ENCODE measurements at regions not wholly inside any gene's neighbourhood (a gene's known extent, or its start where the extent isn't known, plus 50 kb on each side); places are given as distances from the start of the nearest gene placed in this dataset.
A peak's percentile ranks its signal among the peaks of the same experiment; 100 is the strongest.

DNA sequence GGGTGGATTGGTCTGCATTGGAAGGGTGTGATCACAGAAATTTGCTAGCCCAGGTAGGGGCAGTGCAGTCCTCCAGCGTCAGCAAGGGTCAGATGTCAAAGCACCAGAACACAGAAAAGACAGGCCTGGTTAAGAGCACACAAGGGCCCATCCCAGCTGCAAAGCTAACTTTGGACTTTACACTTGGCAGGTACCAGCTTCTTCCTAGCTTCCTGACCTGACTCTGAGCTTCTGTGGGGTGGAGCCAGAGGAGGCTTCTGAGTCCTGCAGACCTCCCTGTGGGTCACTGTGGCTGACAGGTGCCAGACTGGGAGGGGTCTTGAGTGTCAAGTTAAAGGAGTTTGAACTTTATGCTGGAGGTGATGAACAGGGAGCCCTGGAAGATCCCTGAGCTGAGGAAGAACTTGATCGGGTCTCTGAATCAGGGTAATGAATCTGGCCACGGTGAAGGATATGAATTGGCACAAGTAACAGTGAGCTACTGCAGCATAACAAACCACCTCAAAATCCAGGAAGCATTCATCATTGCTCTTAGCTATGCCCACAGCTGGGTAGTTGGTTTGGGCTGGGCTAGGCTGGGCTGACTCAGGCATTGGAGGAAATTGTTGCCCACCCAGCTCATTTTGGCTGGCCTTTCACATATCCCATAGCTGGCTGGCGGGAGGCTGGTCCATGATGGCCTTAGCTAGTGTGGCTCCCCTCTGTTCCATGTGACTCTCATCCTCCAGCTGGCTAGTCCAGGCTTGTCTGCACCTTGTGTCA is 63.4 kb downstream of the BARX1 start:
- TF ChIP-seq POLR2AphosphoS5 (IDR thresholded peaks at IDR 0.05): no peak
- TF ChIP-seq, protein P1, sequence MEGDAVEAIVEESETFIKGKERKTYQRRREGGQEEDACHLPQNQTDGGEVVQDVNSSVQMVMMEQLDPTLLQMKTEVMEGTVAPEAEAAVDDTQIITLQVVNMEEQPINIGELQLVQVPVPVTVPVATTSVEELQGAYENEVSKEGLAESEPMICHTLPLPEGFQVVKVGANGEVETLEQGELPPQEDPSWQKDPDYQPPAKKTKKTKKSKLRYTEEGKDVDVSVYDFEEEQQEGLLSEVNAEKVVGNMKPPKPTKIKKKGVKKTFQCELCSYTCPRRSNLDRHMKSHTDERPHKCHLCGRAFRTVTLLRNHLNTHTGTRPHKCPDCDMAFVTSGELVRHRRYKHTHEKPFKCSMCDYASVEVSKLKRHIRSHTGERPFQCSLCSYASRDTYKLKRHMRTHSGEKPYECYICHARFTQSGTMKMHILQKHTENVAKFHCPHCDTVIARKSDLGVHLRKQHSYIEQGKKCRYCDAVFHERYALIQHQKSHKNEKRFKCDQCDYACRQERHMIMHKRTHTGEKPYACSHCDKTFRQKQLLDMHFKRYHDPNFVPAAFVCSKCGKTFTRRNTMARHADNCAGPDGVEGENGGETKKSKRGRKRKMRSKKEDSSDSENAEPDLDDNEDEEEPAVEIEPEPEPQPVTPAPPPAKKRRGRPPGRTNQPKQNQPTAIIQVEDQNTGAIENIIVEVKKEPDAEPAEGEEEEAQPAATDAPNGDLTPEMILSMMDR (IDR thresholded peaks at IDR 0.05): no peak
- TF ChIP-seq POLR2A (IDR thresholded peaks at IDR 0.05): no peak
- no peaks in the 10 kb centered on the region for H3K27me3 ChIP-seq (replicated peaks; ENCODE audit: insufficient read depth)
- no peaks in the 10 kb centered on the region for H3K9me3 ChIP-seq
- peak; percentile 0 for DNase-seq (ENCODE audit: low spot score)
- H3K36me3 ChIP-seq: no peaks in the 10 kb centered on the region
- WGBS: 86% methylated on average over 4 of the region's 4 CpGs
- no peak overlapping the region for H3K27ac ChIP-seq
- intact Hi-C loops (cut with DNase I): no loop called here
- H3K4me3 ChIP-seq: no peak overlapping the region
- H3K4me1 ChIP-seq (replicated peaks): no peaks in the 10 kb centered on the region

DNA sequence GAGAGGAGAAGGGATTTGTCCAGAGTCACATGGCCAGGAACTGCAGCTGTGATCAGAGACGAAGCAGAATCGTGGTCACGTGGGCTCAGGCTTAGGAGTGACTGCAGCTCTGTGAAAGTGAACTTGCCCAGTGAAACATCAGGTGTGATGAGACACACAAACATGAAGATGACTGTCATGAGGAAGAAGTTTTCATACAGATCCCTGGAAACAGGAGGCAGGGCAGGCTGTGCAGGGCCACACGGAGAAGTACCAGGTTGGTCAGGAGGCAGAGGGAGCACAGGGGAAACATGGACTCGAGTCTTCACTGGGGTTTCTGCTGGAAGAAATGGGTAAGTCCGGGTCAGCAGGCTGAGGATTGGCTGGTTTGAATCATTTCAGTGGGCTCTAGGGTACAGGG is 64.1 kb downstream of the BARX1 start:
- intact Hi-C loops (cut with DNase I): no loop called here
- TF ChIP-seq POLR2AphosphoS5 (IDR thresholded peaks at IDR 0.05) (no peak), POLR2A (IDR thresholded peaks at IDR 0.05) (no peak)
- TF ChIP-seq, protein P1 (IDR thresholded peaks at IDR 0.05): no peak
- 85% methylated on average over 6 of the region's 6 CpGs for WGBS
- no peaks in the 10 kb centered on the region for H3K36me3 ChIP-seq
- no peak overlapping the region for H3K27ac ChIP-seq
- no peaks in the 10 kb centered on the region for H3K27me3 ChIP-seq (replicated peaks; ENCODE audit: insufficient read depth)
- no peak overlapping the region for H3K4me3 ChIP-seq
- no peaks in the 10 kb centered on the region for H3K9me3 ChIP-seq
- H3K4me1 ChIP-seq (replicated peaks): no peaks in the 10 kb centered on the region
- DNase-seq (ENCODE audit: low spot score): peak; percentile 2

DNA sequence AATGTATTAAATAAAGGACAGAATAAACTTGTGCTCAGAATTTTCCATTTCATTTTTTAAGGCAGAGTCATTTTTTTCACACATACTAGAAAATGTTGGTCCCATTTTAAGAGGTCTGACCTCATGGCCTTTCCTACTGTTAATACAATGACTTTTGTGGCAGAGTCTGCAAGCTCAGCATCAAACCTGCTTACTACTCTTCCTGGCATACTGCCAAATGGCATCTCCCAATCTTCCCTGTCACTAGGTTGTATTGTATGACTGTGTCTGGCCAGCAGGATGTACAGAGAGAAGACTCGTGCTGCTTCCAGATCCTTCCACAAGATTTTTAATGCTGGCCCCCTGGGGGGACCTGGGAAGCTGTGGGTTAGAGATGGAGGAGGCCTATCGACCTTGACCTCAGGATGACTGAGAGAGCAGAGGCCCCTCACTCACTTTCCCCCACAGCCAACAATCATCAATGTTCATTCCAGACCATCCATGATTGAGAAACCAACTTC is 64.7 kb downstream of the BARX1 start:
- Histone ChIP-seq H3K27me3 (replicated peaks; ENCODE audit: insufficient read depth) (no peaks in the 10 kb centered on the region), H3K4me3 (no peak overlapping the region), H3K27ac (no peak overlapping the region), H3K36me3 (no peaks in the 10 kb centered on the region), H3K9me3 (no peaks in the 10 kb centered on the region), H3K4me1 (replicated peaks) (no peaks in the 10 kb centered on the region)
- WGBS: 51% methylated on average over 2 of the region's 2 CpGs
- TF ChIP-seq, protein P1 (IDR thresholded peaks at IDR 0.05): no peak
- TF ChIP-seq POLR2A (IDR thresholded peaks at IDR 0.05) (no peak), POLR2AphosphoS5 (IDR thresholded peaks at IDR 0.05) (no peak)
- peak; percentile 1 for DNase-seq (ENCODE audit: low spot score)
- intact Hi-C loops (cut with DNase I): no loop called here

DNA sequence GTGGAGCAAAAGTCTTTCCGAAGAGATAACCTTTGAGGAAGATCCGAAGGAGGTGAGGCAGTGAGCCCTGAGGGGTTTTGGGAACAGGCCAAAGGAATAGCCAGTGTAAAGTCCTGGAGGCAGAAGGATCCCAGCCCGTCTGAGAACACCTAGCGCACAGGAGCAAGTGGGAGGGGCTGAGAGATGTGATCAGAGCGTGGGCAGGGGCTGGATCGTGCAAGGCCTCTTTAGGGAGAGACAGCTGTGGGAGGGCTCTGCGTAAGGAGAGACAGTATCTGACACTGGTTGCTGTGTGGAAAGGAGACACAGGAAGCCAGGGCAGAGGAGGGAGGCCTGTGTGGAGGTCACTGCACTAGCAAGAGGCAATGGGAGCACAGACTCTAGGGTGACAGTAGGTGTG is 68.2 kb downstream of the BARX1 start:
- DNase-seq (ENCODE audit: low spot score): no peak
- intact Hi-C loops (cut with DNase I): no loop called here
- WGBS: 43% methylated on average over 7 of the region's 7 CpGs

More for the DNA sequence above, 68.2 kb downstream of the BARX1 start:
- H3K4me3 ChIP-seq: no peak overlapping the region
- no peaks in the 10 kb centered on the region for H3K9me3 ChIP-seq
- TF ChIP-seq POLR2AphosphoS5 (IDR thresholded peaks at IDR 0.05) (no peak), POLR2A (IDR thresholded peaks at IDR 0.05) (no peak)
- TF ChIP-seq, protein P1 (IDR thresholded peaks at IDR 0.05): no peak
- H3K27me3 ChIP-seq (replicated peaks; ENCODE audit: insufficient read depth): no peaks in the 10 kb centered on the region
- no peak overlapping the region for H3K27ac ChIP-seq
- no peaks in the 10 kb centered on the region for H3K36me3 ChIP-seq
- no peaks in the 10 kb centered on the region for H3K4me1 ChIP-seq (replicated peaks)
